ENCODE measurements at regions not wholly inside any gene's neighbourhood (a gene's known extent, or its start where the extent isn't known, plus 50 kb on each side); places are given as distances from the start of the nearest gene placed in this dataset.

GRCh38 chr6:14747881-14748520 is 497.9 kb upstream of the JARID2 start:
- Histone ChIP-seq H3K36me3 (ENCODE audit: control insufficient read depth in 2 of 3, insufficient read depth in 3 of 3, low read length in 3 of 3) (no peaks in the 10 kb centered on the region), H3K27ac (ENCODE audit: low read depth, low read length) (no peak overlapping the region), H3K4me1 (ENCODE audit: control insufficient read depth in 2 of 2, insufficient read depth in 2 of 2, low read length in 2 of 2) (peaks cover 0 to 7% of the 10 kb centered on the region in 2 donors), H3K27me3 (ENCODE audit: control insufficient read depth in 2 of 2, insufficient read depth in 2 of 2, low read length in 2 of 2) (no peaks in the 10 kb centered on the region), H3K9me3 (ENCODE audit: control insufficient read depth in 2 of 3, low read length in 3 of 3) (no peaks in the 10 kb centered on the region), H3K4me3 (ENCODE audit: low read length) (no peak overlapping the region)
- no peak for ATAC-seq
- Mint-ChIP-seq H3K4me3 (peak overlapping the region in 1 of 10 donors; percentile 11), H3K4me1 (peaks cover 0 to 47% (median 9%) of the 10 kb centered on the region in 7 donors), H3K27me3 (peaks cover 0 to 11% (median 2%) of the 10 kb centered on the region in 5 donors), H3K27ac (no peak overlapping the region), H3K36me3 (peaks cover 0 to 10% (median 0%) of the 10 kb centered on the region in 5 donors), H3K9me3 (peaks cover 0 to 16% (median 3%) of the 10 kb centered on the region in 11 donors)
- POLR2A ChIA-PET = interaction anchor here (0.7 kb wide), 1 partner anchor 9 kb away, joined by 4 read pairs; no protein-coding TSS in a partner anchor
- CTCF ChIA-PET = no interaction called here
- intact Hi-C loops (cut with micrococcal nuclease) = loop anchor here in 1 of 2 donors (2.0 kb wide), 1 partner anchor 15 kb away; no protein-coding TSS in a partner anchor
- no peak for DNase-seq

- Mint-ChIP-seq H3K4me1 (peaks cover 0 to 40% (median 6%) of the 10 kb centered on the region in 7 donors), H3K9me3 (peaks cover 0 to 16% (median 2%) of the 10 kb centered on the region in 11 donors), H3K27ac (no peak overlapping the region), H3K36me3 (peaks cover 0 to 9% (median 0%) of the 10 kb centered on the region in 5 donors), H3K4me3 (no peak overlapping the region), H3K27me3 (peaks cover 0 to 11% (median 2%) of the 10 kb centered on the region in 5 donors)
- ChIA-PET CTCF (no interaction called here), POLR2A (no interaction called here)
- intact Hi-C loops (cut with micrococcal nuclease) = loop anchor here in 1 of 2 donors (2.0 kb wide), 1 partner anchor 16 kb away; no protein-coding TSS in a partner anchor
- no peak overlapping the region for H3K4me3 ChIP-seq (ENCODE audit: low read length)
- H3K27me3 ChIP-seq (ENCODE audit: control insufficient read depth in 2 of 2, insufficient read depth in 2 of 2, low read length in 2 of 2) = no peaks in the 10 kb centered on the region
- H3K36me3 ChIP-seq (ENCODE audit: control insufficient read depth in 2 of 3, insufficient read depth in 3 of 3, low read length in 3 of 3) = no peaks in the 10 kb centered on the region
- no peak for ATAC-seq
- no peak overlapping the region for H3K27ac ChIP-seq (ENCODE audit: low read depth, low read length)
- peaks cover 0 to 7% of the 10 kb centered on the region in 2 donors for H3K4me1 ChIP-seq (ENCODE audit: control insufficient read depth in 2 of 2, insufficient read depth in 2 of 2, low read length in 2 of 2)
- no peaks in the 10 kb centered on the region for H3K9me3 ChIP-seq (ENCODE audit: control insufficient read depth in 2 of 3, low read length in 3 of 3)
- no peak for DNase-seq
These were observed 497.2 kb upstream of the JARID2 start for GRCh38 chr6:14748679-14749078.

GRCh38 chr6:14750059-14750661 is 495.7 kb upstream of the JARID2 start:
- Mint-ChIP-seq H3K36me3 (peaks cover 0 to 5% (median 0%) of the 10 kb centered on the region in 5 donors), H3K27me3 (peaks cover 0 to 7% (median 2%) of the 10 kb centered on the region in 5 donors), H3K9me3 (peaks cover 0 to 11% (median 2%) of the 10 kb centered on the region in 11 donors), H3K27ac (no peak overlapping the region), H3K4me3 (no peak overlapping the region), H3K4me1 (peaks cover 0 to 30% (median 0%) of the 10 kb centered on the region in 7 donors)
- Histone ChIP-seq H3K9me3 (ENCODE audit: control insufficient read depth in 2 of 3, low read length in 3 of 3) (no peaks in the 10 kb centered on the region), H3K36me3 (ENCODE audit: control insufficient read depth in 2 of 3, insufficient read depth in 3 of 3, low read length in 3 of 3) (no peaks in the 10 kb centered on the region), H3K27ac (ENCODE audit: low read depth, low read length) (no peak overlapping the region), H3K27me3 (ENCODE audit: control insufficient read depth in 2 of 2, insufficient read depth in 2 of 2, low read length in 2 of 2) (no peaks in the 10 kb centered on the region), H3K4me3 (ENCODE audit: low read length) (no peak overlapping the region), H3K4me1 (ENCODE audit: control insufficient read depth in 2 of 2, insufficient read depth in 2 of 2, low read length in 2 of 2) (peaks cover 0 to 12% of the 10 kb centered on the region in 2 donors)
- intact Hi-C loops (cut with micrococcal nuclease) = no loop called here
- ChIA-PET CTCF (no interaction called here), POLR2A (no interaction called here)
- DNase-seq = no peak
- no peak for ATAC-seq

GRCh38 chr6:14751645-14752175 is 494.2 kb upstream of the JARID2 start:
- Histone ChIP-seq H3K9me3 (ENCODE audit: control insufficient read depth in 2 of 3, low read length in 3 of 3) (no peaks in the 10 kb centered on the region), H3K36me3 (ENCODE audit: control insufficient read depth in 2 of 3, insufficient read depth in 3 of 3, low read length in 3 of 3) (no peaks in the 10 kb centered on the region), H3K27me3 (ENCODE audit: control insufficient read depth in 2 of 2, insufficient read depth in 2 of 2, low read length in 2 of 2) (no peaks in the 10 kb centered on the region), H3K4me3 (ENCODE audit: low read length) (no peak overlapping the region), H3K27ac (ENCODE audit: low read depth, low read length) (no peak overlapping the region), H3K4me1 (ENCODE audit: control insufficient read depth in 2 of 2, insufficient read depth in 2 of 2, low read length in 2 of 2) (peaks cover 0 to 12% of the 10 kb centered on the region in 2 donors)
- no peak for DNase-seq
- ChIA-PET CTCF (no interaction called here), POLR2A (interaction anchor here (0.7 kb wide), 1 partner anchor 8 kb away, joined by 3 read pairs; no protein-coding TSS in a partner anchor)
- no peak for ATAC-seq
- Mint-ChIP-seq H3K4me1 (peaks cover 0 to 19% (median 0%) of the 10 kb centered on the region in 7 donors), H3K27me3 (peaks cover 0 to 3% (median 0%) of the 10 kb centered on the region in 5 donors), H3K4me3 (no peak overlapping the region), H3K9me3 (peaks cover 0 to 4% (median 0%) of the 10 kb centered on the region in 11 donors), H3K27ac (no peak overlapping the region), H3K36me3 (peaks cover 0 to 3% (median 0%) of the 10 kb centered on the region in 5 donors)
- intact Hi-C loops (cut with micrococcal nuclease) = no loop called here

GRCh38 chr6:14754751-14755513 is 490.9 kb upstream of the JARID2 start:
- H3K9me3 Mint-ChIP-seq = peaks cover 0 to 2% (median 0%) of the 10 kb centered on the region in 11 donors
- H3K27ac ChIP-seq (ENCODE audit: low read depth, low read length) = no peak overlapping the region
- POLR2A ChIA-PET = no interaction called here
- H3K27me3 Mint-ChIP-seq = no peaks in the 10 kb centered on the region
- H3K9me3 ChIP-seq (ENCODE audit: control insufficient read depth in 2 of 3, low read length in 3 of 3) = no peaks in the 10 kb centered on the region
- H3K27ac Mint-ChIP-seq = peak overlapping the region in 1 of 9 donors; percentile 70
- peaks cover 0 to 2% (median 0%) of the 10 kb centered on the region in 5 donors for H3K36me3 Mint-ChIP-seq
- intact Hi-C loops (cut with micrococcal nuclease) = no loop called here
- H3K4me3 ChIP-seq (ENCODE audit: low read length) = no peak overlapping the region
- DNase-seq = peak in 1 of 9 donors; percentile 47
- CTCF ChIA-PET = no interaction called here
- peaks cover 0 to 5% of the 10 kb centered on the region in 2 donors for H3K4me1 ChIP-seq (ENCODE audit: control insufficient read depth in 2 of 2, insufficient read depth in 2 of 2, low read length in 2 of 2)
- H3K27me3 ChIP-seq (ENCODE audit: control insufficient read depth in 2 of 2, insufficient read depth in 2 of 2, low read length in 2 of 2) = no peaks in the 10 kb centered on the region
- H3K4me1 Mint-ChIP-seq = peaks cover 0 to 9% (median 0%) of the 10 kb centered on the region in 7 donors
- no peak overlapping the region for H3K4me3 Mint-ChIP-seq
- no peaks in the 10 kb centered on the region for H3K36me3 ChIP-seq (ENCODE audit: control insufficient read depth in 2 of 3, insufficient read depth in 3 of 3, low read length in 3 of 3)
- peak; percentile 72 for ATAC-seq

- intact Hi-C loops (cut with micrococcal nuclease) = no loop called here
- Histone ChIP-seq H3K27me3 (ENCODE audit: control insufficient read depth in 2 of 2, insufficient read depth in 2 of 2, low read length in 2 of 2) (no peaks in the 10 kb centered on the region), H3K4me1 (ENCODE audit: control insufficient read depth in 2 of 2, insufficient read depth in 2 of 2, low read length in 2 of 2) (peaks cover 0 to 5% of the 10 kb centered on the region in 2 donors), H3K9me3 (ENCODE audit: control insufficient read depth in 2 of 3, low read length in 3 of 3) (no peaks in the 10 kb centered on the region), H3K36me3 (ENCODE audit: control insufficient read depth in 2 of 3, insufficient read depth in 3 of 3, low read length in 3 of 3) (no peaks in the 10 kb centered on the region), H3K4me3 (ENCODE audit: low read length) (no peak overlapping the region), H3K27ac (ENCODE audit: low read depth, low read length) (no peak overlapping the region)
- CTCF ChIA-PET = interaction anchor here (0.6 kb wide), 1 partner anchor 28 kb away, joined by 3 read pairs; no protein-coding TSS in a partner anchor
- peaks cover 0 to 2% (median 0%) of the 10 kb centered on the region in 5 donors for H3K36me3 Mint-ChIP-seq
- ATAC-seq (no peak), DNase-seq (no peak)
- H3K9me3 Mint-ChIP-seq = peaks cover 0 to 3% (median 0%) of the 10 kb centered on the region in 11 donors
- no peak overlapping the region for H3K4me3 Mint-ChIP-seq
- H3K27ac Mint-ChIP-seq = peak overlapping the region in 1 of 9 donors; percentile 26
- POLR2A ChIA-PET = interaction anchor here (0.5 kb wide), 1 partner anchor 226 kb away, joined by 3 read pairs; no protein-coding TSS in a partner anchor
- H3K27me3 Mint-ChIP-seq = no peaks in the 10 kb centered on the region
- peaks cover 0 to 8% (median 0%) of the 10 kb centered on the region in 7 donors for H3K4me1 Mint-ChIP-seq
These were observed 489.5 kb upstream of the JARID2 start for GRCh38 chr6:14756340-14756739.

Measured in naive thymus-derived CD4-positive, alpha-beta T cell (primary cell).